SK-N-SH (cell line): ENCODE measurements at regions not wholly inside any gene's neighbourhood (a gene's known extent, or its start where the extent isn't known, plus 50 kb on each side); places are given as distances from the start of the nearest gene placed in this dataset.

Experiments used
- CTCF ChIA-PET: fragments of 300-600, 350-600 bp; formaldehyde crosslinking; extraction: SDS; loops from one replicate; lab custom pipeline; 2021; lab: Yijun Ruan, JAX
- POLR2A ChIA-PET: fragments of 350-600 bp; sonication (Branson Sonifier 250); formaldehyde crosslinking; extraction: SDS; loops from one replicate; lab custom pipeline; 2020; ENCODE audit warnings: antibody characterized with exemption, inconsistent platforms; lab: Yijun Ruan, JAX
- DNase-seq: peaks from one replicate; pipeline ENCODE4 v3.0.0; 2012
- H2AFZ ChIP-seq: fragments of 200-600 bp; sonication (generic); 2 replicates; pipeline ENCODE4 v1.8.1; 2016; ENCODE audit warnings: antibody characterized with exemption, mild to moderate bottlenecking, low read depth
- H3F3A ChIP-seq: fragments of 200-600 bp; sonication (generic); replicated peaks from 2 replicates; pipeline ENCODE3; 2016; ENCODE audit warnings: antibody characterized with exemption, mild to moderate bottlenecking; ENCODE audit not compliant: insufficient read depth
- H3K27ac ChIP-seq, 2 experiments: fragments of 200-500 bp in 1 of 2; fragments of 200-600 bp in 1 of 2; sonication (Bioruptor generic) in 1 of 2; sonication (generic), shearing (Covaris generic) in 1 of 2; 2 replicates each; pipeline versions ENCODE4 v1.5.1 to v1.6.1; 2014 to 2016; ENCODE audit warnings: low read depth in 2 of 2, inconsistent platforms in 1 of 2, low read length in 1 of 2, mild to moderate bottlenecking in 1 of 2, mixed read lengths in 1 of 2
- H3K27me3 ChIP-seq: fragments of 200-600 bp; sonication (generic), shearing (Covaris generic); 2 replicates; pipeline ENCODE4 v1.6.1; 2016; ENCODE audit warnings: mixed run types; ENCODE audit not compliant: insufficient read depth
- H3K36me3 ChIP-seq, 2 experiments: fragments of 200-500 bp in 1 of 2; fragments of 200-600 bp in 1 of 2; sonication (Bioruptor generic) in 1 of 2; sonication (generic) in 1 of 2; replicated peaks in 1 of 2; 2 replicates each; pipeline versions ENCODE3 to v1.5.1; 2014 to 2016; ENCODE audit warnings: low read length in 1 of 2, mild to moderate bottlenecking in 1 of 2; ENCODE audit not compliant: insufficient read depth in 2 of 2, control insufficient read depth in 1 of 2
- H3K4me1 ChIP-seq, 2 experiments: fragments of 200-500 bp in 1 of 2; fragments of 200-600 bp in 1 of 2; sonication (Bioruptor generic) in 1 of 2; sonication (generic), shearing (Covaris generic) in 1 of 2; 2 replicates each; pipeline versions ENCODE4 v1.5.1 to v1.6.1; 2014 to 2016; ENCODE audit warnings: low read depth in 1 of 2, low read length in 1 of 2, mixed run types in 1 of 2; ENCODE audit not compliant: insufficient read depth in 2 of 2, control insufficient read depth in 1 of 2
- H3K4me2 ChIP-seq: fragments of 200-600 bp; sonication (generic), shearing (Covaris generic); 2 replicates; pipeline ENCODE4 v1.6.1; 2017; ENCODE audit warnings: mixed run types
- H3K4me3 ChIP-seq, 2 experiments: fragments of 200-500 bp in 1 of 2; fragments of 200-600 bp in 1 of 2; sonication (Bioruptor generic) in 1 of 2; sonication (generic), shearing (Covaris generic) in 1 of 2; 2 replicates each; pipeline versions ENCODE4 v1.5.1 to v1.8.1; 2014 to 2016; ENCODE audit warnings: low read depth in 2 of 2, inconsistent platforms in 1 of 2, low read length in 1 of 2, mild to moderate bottlenecking in 1 of 2, mixed read lengths in 1 of 2, moderate library complexity in 1 of 2
- H3K79me2 ChIP-seq: fragments of 200-600 bp; sonication (generic); 2 replicates; pipeline ENCODE4 v1.8.1; 2017; ENCODE audit warnings: mild to moderate bottlenecking; ENCODE audit not compliant: insufficient read depth
- H3K9ac ChIP-seq: fragments of 200-600 bp; sonication (generic); 2 replicates; pipeline ENCODE4 v1.6.1; 2017; ENCODE audit warnings: mixed run types
- H3K9me2 ChIP-seq: fragments of 200-600 bp; sonication (generic); 2 replicates; pipeline ENCODE4 v1.6.1; 2017; ENCODE audit warnings: mixed run types
- H3K9me3 ChIP-seq: fragments of 200-600 bp; sonication (generic); 2 replicates; pipeline ENCODE4 v1.6.1; 2017; ENCODE audit warnings: mixed run types, mild to moderate bottlenecking, moderate library complexity
- H4K20me1 ChIP-seq: fragments of 200-600 bp; sonication (generic); 2 replicates; pipeline ENCODE4 v1.6.1; 2017; ENCODE audit warnings: mild to moderate bottlenecking, mixed run types; ENCODE audit not compliant: insufficient read depth
- CHD2 ChIP-seq: fragments of 150-350 bp; IDR thresholded peaks from 2 replicates; pipeline ENCODE4 v1.6.1; 2018; ENCODE audit warnings: low read length; ENCODE audit not compliant: partially characterized antibody
- FOXM1 ChIP-seq: IDR thresholded peaks from 2 replicates; pipeline ENCODE4 v1.4.0; 2012; ENCODE audit warnings: low read depth, mild to moderate bottlenecking
- JUND ChIP-seq: IDR thresholded peaks from 2 replicates; pipeline ENCODE4 v1.4.0; 2012
- MEF2A ChIP-seq: IDR thresholded peaks from 2 replicates; pipeline ENCODE4 v1.4.0; 2012; ENCODE audit warnings: low read depth, borderline replicate concordance
- MXI1 ChIP-seq: IDR thresholded peaks from 2 replicates; pipeline ENCODE4 v1.6.1; 2012; ENCODE audit warnings: mild to moderate bottlenecking, low read depth, low read length, improper control_type of control experiment
- NFIC ChIP-seq: IDR thresholded peaks from 2 replicates; pipeline ENCODE4 v1.4.0; 2012; ENCODE audit warnings: borderline replicate concordance
- RXRA ChIP-seq: IDR thresholded peaks from 2 replicates; pipeline ENCODE4 v1.4.0; 2012; ENCODE audit warnings: low read depth, mild to moderate bottlenecking, borderline replicate concordance
- SMC3 ChIP-seq: IDR thresholded peaks from 2 replicates; pipeline ENCODE4 v1.6.1; 2012; ENCODE audit warnings: low read depth, low read length, improper control_type of control experiment
- TCF12 ChIP-seq: IDR thresholded peaks from 2 replicates; pipeline ENCODE4 v1.4.0; 2012
- TEAD4 ChIP-seq: IDR thresholded peaks from 2 replicates; pipeline ENCODE4 v1.4.0; 2012; ENCODE audit warnings: mild to moderate bottlenecking, borderline replicate concordance; ENCODE audit not compliant: insufficient read depth
- USF2 ChIP-seq: fragments of 150-350 bp; IDR thresholded peaks from 2 replicates; pipeline ENCODE4 v1.6.1; 2017; ENCODE audit warnings: antibody characterized with exemption, low read length, low read depth, borderline replicate concordance
- YY1 ChIP-seq: IDR thresholded peaks from 2 replicates; pipeline ENCODE4 v1.4.0; 2012; ENCODE audit warnings: low read depth, mild to moderate bottlenecking
- WGBS: methylation state at CpG from one replicate; pipeline ENCODE4 v1.1.6; 2017; ENCODE audit warnings: low lambda C conversion rate; 5-methylcytosine and 5-hydroxymethylcytosine counted together
- TF ChIP-seq, protein P1 (sequence below): IDR thresholded peaks from 2 replicates; pipeline ENCODE4 v1.4.0; 2012; ENCODE audit warnings: low read depth
- TF ChIP-seq, protein P2 (sequence below): fragments of 200-600 bp; sonication (generic); IDR thresholded peaks from 2 replicates; pipeline ENCODE4 v1.6.1; 2017; ENCODE audit warnings: antibody characterized with exemption, mild to moderate bottlenecking, moderate library complexity

DNA sequence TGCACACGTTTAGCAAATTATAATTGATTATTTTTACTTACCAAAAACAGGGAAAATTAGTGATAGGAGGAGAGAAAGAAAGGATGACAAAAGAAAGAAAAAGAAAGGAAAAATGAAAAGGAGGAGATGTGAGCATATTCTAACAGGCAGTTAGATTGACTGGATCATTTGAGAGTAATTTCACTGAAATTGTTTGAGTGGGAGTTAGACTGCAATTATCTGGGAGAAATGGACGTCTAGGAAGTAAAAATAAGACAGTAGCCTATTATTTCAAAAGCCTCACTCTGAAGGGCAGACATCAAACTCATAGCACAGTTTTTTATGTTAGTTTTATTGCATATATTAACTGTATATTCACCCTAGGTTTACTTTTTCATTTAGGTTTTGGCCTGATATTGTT lies 272.8 kb upstream of the POU1F1 start:
- CTCF ChIA-PET = no interaction called here
- DNase-seq = no peak
- no peak overlapping the region for H3K4me2 ChIP-seq
- 0 out of 2 replicates have a peak, but pooled peaks cover 2% of the 10 kb centered on the region for H3K9me2 ChIP-seq
- no peaks in the 10 kb centered on the region for H3K9me3 ChIP-seq
- no peaks in the 10 kb centered on the region for H3K79me2 ChIP-seq
- TF ChIP-seq MEF2A = no peak
- no peak for TF ChIP-seq FOXM1
- TF ChIP-seq, protein P1, sequence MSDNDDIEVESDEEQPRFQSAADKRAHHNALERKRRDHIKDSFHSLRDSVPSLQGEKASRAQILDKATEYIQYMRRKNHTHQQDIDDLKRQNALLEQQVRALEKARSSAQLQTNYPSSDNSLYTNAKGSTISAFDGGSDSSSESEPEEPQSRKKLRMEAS = no peak
- no peak for TF ChIP-seq USF2
- no peak for TF ChIP-seq TEAD4
- no peak for TF ChIP-seq NFIC
- no peak for TF ChIP-seq YY1
- TF ChIP-seq SMC3 = no peak
- no peak for TF ChIP-seq RXRA
- TF ChIP-seq JUND = no peak
- no peak for TF ChIP-seq MXI1
- TF ChIP-seq TCF12 = no peak
- 5% methylated on average over 2 of the region's 2 CpGs for WGBS
- no peak overlapping the region for H2AFZ ChIP-seq
- H4K20me1 ChIP-seq = no peaks in the 10 kb centered on the region
- POLR2A ChIA-PET = no interaction called here
- peaks cover 0 to 18% of the 10 kb centered on the region in 2 experiments; a peak in 1 of 4 replicates for H3K4me1 ChIP-seq
- H3K9ac ChIP-seq = no peak overlapping the region
- no peak overlapping the region for H3K27ac ChIP-seq
- no peak overlapping the region for H3K4me3 ChIP-seq
- H3K36me3 ChIP-seq = no peaks in the 10 kb centered on the region
- H3F3A ChIP-seq = no peaks in the 10 kb centered on the region
- H3K27me3 ChIP-seq = no peaks in the 10 kb centered on the region; the same call in 1 of the 2 replicates

DNA sequence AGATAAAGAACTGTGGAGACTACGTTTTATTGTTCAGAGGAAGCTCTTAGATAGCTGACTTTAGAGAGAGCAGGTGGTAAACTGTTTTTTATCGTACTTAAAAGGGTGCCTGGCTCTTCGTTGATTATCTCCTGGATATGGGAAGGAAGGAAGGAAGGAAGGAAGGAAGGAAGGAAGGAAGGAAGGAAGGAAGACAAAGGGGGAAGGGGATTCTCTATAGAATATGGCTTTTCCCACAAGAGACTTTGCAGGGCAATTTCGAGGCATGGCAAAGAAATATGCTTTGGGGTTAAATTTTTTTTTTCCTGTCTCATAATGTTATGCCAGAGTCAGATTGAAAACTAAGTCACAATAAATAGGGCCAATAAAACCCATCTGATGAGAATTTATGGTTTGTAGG lies 271.9 kb upstream of the POU1F1 start:
- Histone ChIP-seq H3F3A (no peaks in the 10 kb centered on the region), H4K20me1 (no peaks in the 10 kb centered on the region), H2AFZ (no peak overlapping the region), H3K27me3 (no peaks in the 10 kb centered on the region; the same call in 1 of the 2 replicates), H3K4me2 (no peak overlapping the region), H3K27ac (no peak overlapping the region), H3K4me1 (peaks cover 0 to 18% of the 10 kb centered on the region in 2 experiments; a peak in 1 of 4 replicates), H3K9me3 (no peaks in the 10 kb centered on the region), H3K9ac (no peak overlapping the region), H3K79me2 (no peaks in the 10 kb centered on the region), H3K36me3 (no peaks in the 10 kb centered on the region), H3K9me2 (0 out of 2 replicates have a peak, but pooled peaks cover 2% of the 10 kb centered on the region), H3K4me3 (no peak overlapping the region)
- CTCF ChIA-PET = no interaction called here
- POLR2A ChIA-PET = no interaction called here
- no peak for TF ChIP-seq RXRA
- TF ChIP-seq MEF2A = no peak
- TF ChIP-seq, protein P2, sequence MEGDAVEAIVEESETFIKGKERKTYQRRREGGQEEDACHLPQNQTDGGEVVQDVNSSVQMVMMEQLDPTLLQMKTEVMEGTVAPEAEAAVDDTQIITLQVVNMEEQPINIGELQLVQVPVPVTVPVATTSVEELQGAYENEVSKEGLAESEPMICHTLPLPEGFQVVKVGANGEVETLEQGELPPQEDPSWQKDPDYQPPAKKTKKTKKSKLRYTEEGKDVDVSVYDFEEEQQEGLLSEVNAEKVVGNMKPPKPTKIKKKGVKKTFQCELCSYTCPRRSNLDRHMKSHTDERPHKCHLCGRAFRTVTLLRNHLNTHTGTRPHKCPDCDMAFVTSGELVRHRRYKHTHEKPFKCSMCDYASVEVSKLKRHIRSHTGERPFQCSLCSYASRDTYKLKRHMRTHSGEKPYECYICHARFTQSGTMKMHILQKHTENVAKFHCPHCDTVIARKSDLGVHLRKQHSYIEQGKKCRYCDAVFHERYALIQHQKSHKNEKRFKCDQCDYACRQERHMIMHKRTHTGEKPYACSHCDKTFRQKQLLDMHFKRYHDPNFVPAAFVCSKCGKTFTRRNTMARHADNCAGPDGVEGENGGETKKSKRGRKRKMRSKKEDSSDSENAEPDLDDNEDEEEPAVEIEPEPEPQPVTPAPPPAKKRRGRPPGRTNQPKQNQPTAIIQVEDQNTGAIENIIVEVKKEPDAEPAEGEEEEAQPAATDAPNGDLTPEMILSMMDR = no peak
- TF ChIP-seq CHD2 = no peak
- DNase-seq = no peak
- 9% methylated on average over 4 of the region's 4 CpGs for WGBS
